Karpas-422 (cell line): ENCODE measurements at regions not wholly inside any gene's neighbourhood (a gene's known extent, or its start where the extent isn't known, plus 50 kb on each side); places are given as distances from the start of the nearest gene placed in this dataset.
"Not testable (repeated sequence)": the region's sequence is repeated elsewhere in the genome, so short reads cannot be mapped to it uniquely, and the experiment has no call there.

Experiments
- DNase-seq: peaks from one replicate; pipeline ENCODE4 v3.0.0-alpha.2; 2015
- H2AFZ ChIP-seq: fragments of 200-600 bp; sonication (generic); 2 replicates; pipeline ENCODE4 v1.6.1; 2014; ENCODE audit warnings: antibody characterized with exemption, low read length, mixed read lengths
- H3K27ac ChIP-seq: fragments of 200-600 bp; sonication (generic); 2 replicates; pipeline ENCODE4 v1.5.1; 2014; ENCODE audit warnings: mild to moderate bottlenecking, low read length, moderate library complexity
- H3K27me3 ChIP-seq: fragments of 200-600 bp; sonication (generic); 2 replicates; pipeline ENCODE4 v1.6.1; 2014; ENCODE audit warnings: low read length, mixed read lengths
- H3K36me3 ChIP-seq: fragments of 200-600 bp; sonication (generic); 2 replicates; pipeline ENCODE4 v1.6.1; 2014; ENCODE audit warnings: low read length, mixed read lengths; ENCODE audit not compliant: insufficient read depth
- H3K4me1 ChIP-seq: fragments of 200-600 bp; sonication (generic); 2 replicates; pipeline ENCODE4 v1.6.1; 2014; ENCODE audit warnings: mild to moderate bottlenecking, low read length, mixed read lengths
- H3K4me2 ChIP-seq: fragments of 200-600 bp; sonication (generic); 2 replicates; pipeline ENCODE4 v1.6.1; 2014; ENCODE audit warnings: low read length, low read depth, mild to moderate bottlenecking; ENCODE audit not compliant: poor library complexity, severe bottlenecking
- H3K4me3 ChIP-seq: fragments of 200-600 bp; sonication (generic); 2 replicates; pipeline ENCODE4 v1.5.1; 2014; ENCODE audit warnings: mild to moderate bottlenecking, antibody characterized with exemption, low read length, mixed read lengths
- H3K79me2 ChIP-seq: fragments of 200-600 bp; sonication (generic); 2 replicates; pipeline ENCODE4 v1.6.1; 2014; ENCODE audit warnings: mild to moderate bottlenecking, low read length, mixed read lengths
- H3K9ac ChIP-seq: fragments of 200-600 bp; sonication (generic); 2 replicates; pipeline ENCODE4 v1.6.0; 2014; ENCODE audit warnings: low read length
- H3K9me2 ChIP-seq: fragments of 200-600 bp; sonication (generic), shearing (Covaris generic); replicated peaks from 2 replicates; pipeline ENCODE4 v1.6.0; 2014; ENCODE audit warnings: mild to moderate bottlenecking, low read length, moderate library complexity; ENCODE audit not compliant: insufficient read depth
- H3K9me3 ChIP-seq: fragments of 300-700, 200-600 bp; sonication (generic); 2 replicates; pipeline ENCODE4 v1.6.1; 2014; ENCODE audit warnings: low read length, mixed read lengths
- H4K20me1 ChIP-seq: fragments of 200-600 bp; sonication (generic); 2 replicates; pipeline ENCODE4 v1.6.1; 2014; ENCODE audit warnings: mild to moderate bottlenecking, antibody characterized with exemption, low read length, low read depth; ENCODE audit not compliant: insufficient read depth

- no peak overlapping the region for H3K9ac ChIP-seq
- H3K79me2 ChIP-seq = no peaks in the 10 kb centered on the region
- H3K9me2 ChIP-seq = no peaks in the 10 kb centered on the region
Measured at GRCh38 chr2:64250063-64250462, 105.8 kb upstream of the PELI1 start.

GRCh38 chr2:64250751-64251423 is 106.7 kb upstream of the PELI1 start:
- Histone ChIP-seq H2AFZ (no peak overlapping the region), H3K27me3 (no peaks in the 10 kb centered on the region), H3K9me3 (no peaks in the 10 kb centered on the region), H3K36me3 (no peaks in the 10 kb centered on the region), H3K9me2 (no peaks in the 10 kb centered on the region), H3K27ac (no peak overlapping the region), H3K4me1 (no peaks in the 10 kb centered on the region), H3K4me3 (no peak overlapping the region), H3K4me2 (no peak overlapping the region), H4K20me1 (no peaks in the 10 kb centered on the region), H3K79me2 (no peaks in the 10 kb centered on the region), H3K9ac (no peak overlapping the region)
- DNase-seq = no peak

More at GRCh38 chr2:64250063-64250462, 105.8 kb upstream of the PELI1 start:
- Histone ChIP-seq H4K20me1 (no peaks in the 10 kb centered on the region), H3K27ac (no peak overlapping the region), H3K36me3 (no peaks in the 10 kb centered on the region), H3K4me1 (no peaks in the 10 kb centered on the region), H2AFZ (no peak overlapping the region), H3K4me3 (no peak overlapping the region), H3K9me3 (no peaks in the 10 kb centered on the region), H3K27me3 (no peaks in the 10 kb centered on the region), H3K4me2 (no peak overlapping the region)
- DNase-seq = no peak

- H3K4me1 ChIP-seq = no peaks in the 10 kb centered on the region
- H3K4me2 ChIP-seq = no peak overlapping the region
- no peak overlapping the region for H3K9ac ChIP-seq
- no peaks in the 10 kb centered on the region for H3K9me3 ChIP-seq
- H4K20me1 ChIP-seq = no peaks in the 10 kb centered on the region
- no peak overlapping the region for H2AFZ ChIP-seq
- no peak overlapping the region for H3K27ac ChIP-seq
- no peaks in the 10 kb centered on the region for H3K79me2 ChIP-seq
- H3K4me3 ChIP-seq = no peak overlapping the region
- DNase-seq = no peak
- no peaks in the 10 kb centered on the region for H3K27me3 ChIP-seq
- no peaks in the 10 kb centered on the region for H3K36me3 ChIP-seq
- no peaks in the 10 kb centered on the region for H3K9me2 ChIP-seq
Measured at GRCh38 chr2:64251497-64252250, 107.5 kb upstream of the PELI1 start.

- not testable (repeated sequence) for DNase-seq, H3K4me3 ChIP-seq, H3K79me2 ChIP-seq, H3K4me1 ChIP-seq, H3K36me3 ChIP-seq, H3K27me3 ChIP-seq, H3K27ac ChIP-seq, H3K4me2 ChIP-seq, H3K9me2 ChIP-seq, H3K9me3 ChIP-seq, H3K9ac ChIP-seq, H4K20me1 ChIP-seq, H2AFZ ChIP-seq
Measured at GRCh38 chr2:64252251-64252978, 108.2 kb upstream of the PELI1 start.

GRCh38 chr2:64253421-64253820 is 109.2 kb upstream of the PELI1 start:
- not testable (repeated sequence) for H3K4me3 ChIP-seq

GRCh38 chr2:64258566-64258965 is 114.3 kb upstream of the PELI1 start:
- no peak overlapping the region for H3K9ac ChIP-seq
- H3K9me3 ChIP-seq = no peaks in the 10 kb centered on the region
- H3K4me2 ChIP-seq = no peak overlapping the region
- no peak for DNase-seq
- no peak overlapping the region for H3K27ac ChIP-seq
- peaks cover 8% of the 10 kb centered on the region for H3K4me1 ChIP-seq
- H3K79me2 ChIP-seq = no peaks in the 10 kb centered on the region
- no peaks in the 10 kb centered on the region for H3K27me3 ChIP-seq
- no peak overlapping the region for H2AFZ ChIP-seq
- no peaks in the 10 kb centered on the region for H3K9me2 ChIP-seq
- H3K4me3 ChIP-seq = no peak overlapping the region
- H4K20me1 ChIP-seq = no peaks in the 10 kb centered on the region
- H3K36me3 ChIP-seq = no peaks in the 10 kb centered on the region

More at GRCh38 chr2:64253421-64253820, 109.2 kb upstream of the PELI1 start:
- H4K20me1 ChIP-seq, H3K9me3 ChIP-seq, H2AFZ ChIP-seq, H3K79me2 ChIP-seq, H3K4me2 ChIP-seq, H3K27ac ChIP-seq, DNase-seq, H3K27me3 ChIP-seq, H3K36me3 ChIP-seq, H3K9me2 ChIP-seq, H3K4me1 ChIP-seq, H3K9ac ChIP-seq: not testable (repeated sequence)

- no peaks in the 10 kb centered on the region for H3K9me2 ChIP-seq
- no peak overlapping the region for H3K4me2 ChIP-seq
- H3K9ac ChIP-seq = no peak overlapping the region
- DNase-seq = no peak
- no peaks in the 10 kb centered on the region for H3K36me3 ChIP-seq
- H3K79me2 ChIP-seq = no peaks in the 10 kb centered on the region
- no peaks in the 10 kb centered on the region for H3K9me3 ChIP-seq
- H3K27ac ChIP-seq = no peak overlapping the region
- no peak overlapping the region for H2AFZ ChIP-seq
- no peaks in the 10 kb centered on the region for H3K27me3 ChIP-seq
- H3K4me1 ChIP-seq = peaks cover 8% of the 10 kb centered on the region
- H3K4me3 ChIP-seq = no peak overlapping the region
- H4K20me1 ChIP-seq = no peaks in the 10 kb centered on the region
Measured at GRCh38 chr2:64259312-64259711, 115.1 kb upstream of the PELI1 start.

GRCh38 chr2:64260093-64260803 is 116.0 kb upstream of the PELI1 start:
- H3K27me3 ChIP-seq = no peaks in the 10 kb centered on the region
- H3K4me2 ChIP-seq = peak overlapping the region; percentile 20
- H3K4me1 ChIP-seq = peaks cover 8% of the 10 kb centered on the region
- H3K79me2 ChIP-seq = no peaks in the 10 kb centered on the region
- no peak overlapping the region for H3K9ac ChIP-seq
- no peak for DNase-seq
- no peaks in the 10 kb centered on the region for H4K20me1 ChIP-seq
- no peaks in the 10 kb centered on the region for H3K9me2 ChIP-seq
- no peak overlapping the region for H3K27ac ChIP-seq
- H3K4me3 ChIP-seq = no peak overlapping the region
- H3K9me3 ChIP-seq = no peaks in the 10 kb centered on the region
- H2AFZ ChIP-seq = peak overlapping the region; percentile 51; the same call in 1 of the 2 replicates
- H3K36me3 ChIP-seq = no peaks in the 10 kb centered on the region
